Heart left ventricle (tissue), 16 donors: ENCODE measurements at regions not wholly inside any gene's neighbourhood (a gene's known extent, or its start where the extent isn't known, plus 50 kb on each side); places are given as distances from the start of the nearest gene placed in this dataset.

Experiments
- ATAC-seq, 4 donors: fragments of 200-7000 bp; cut with Tn5 transposase; one replicate each; pipeline ENCODE4 v1.9.1; 2020 to 2022; ENCODE audit warnings: moderate library complexity in 4 of 4, mild to moderate bottlenecking in 3 of 4, moderate number of reproducible peaks in 1 of 4
- DNase-seq, 5 donors: peaks; one replicate each; pipeline ENCODE4 v3.0.0-alpha.2; 2020
- H3K27ac ChIP-seq, 12 donors: fragments of 200-600 bp; sonication (generic) in 4 of 12; one replicate each; pipeline versions ENCODE4 v1.5.0 to v1.8.0; 2016 to 2022; ENCODE audit warnings: mild to moderate bottlenecking in 2 of 12
- H3K27me3 ChIP-seq, 9 donors: fragments of 200-600 bp; sonication (generic) in 2 of 9; one replicate each; pipeline versions ENCODE4 v1.5.1 to v1.8.0; 2016 to 2022; ENCODE audit warnings: mild to moderate bottlenecking in 3 of 9
- H3K36me3 ChIP-seq, 9 donors: fragments of 200-600 bp; sonication (generic) in 2 of 9; one replicate each; pipeline versions ENCODE4 v1.5.0 to v1.8.0; 2018 to 2022; ENCODE audit warnings: mild to moderate bottlenecking in 2 of 9
- H3K4me1 ChIP-seq, 12 donors: fragments of 200-600 bp; sonication (generic) in 4 of 12; one replicate each; pipeline versions ENCODE4 v1.5.0 to v1.8.0; 2016 to 2022; ENCODE audit warnings: mild to moderate bottlenecking in 3 of 12
- H3K4me3 ChIP-seq, 12 donors: fragments of 200-600 bp; sonication (generic) in 4 of 12; one replicate each; pipeline versions ENCODE4 v1.5.0 to v1.8.0; 2017 to 2022; ENCODE audit warnings: mild to moderate bottlenecking in 9 of 12, moderate library complexity in 4 of 12
- H3K9me3 ChIP-seq, 12 donors: fragments of 200-600 bp; sonication (generic) in 4 of 12; one replicate each; pipeline versions ENCODE4 v1.5.0 to v1.8.0; 2016 to 2022; ENCODE audit warnings: mild to moderate bottlenecking in 1 of 12
- CTCF ChIP-seq, 12 donors: fragments of 200-600 bp; sonication (generic) in 4 of 12; IDR thresholded peaks; one replicate each; pipeline versions ENCODE4 v1.5.0 to v1.8.0; 2018 to 2022; ENCODE audit warnings: antibody characterized with exemption in 12 of 12, mild to moderate bottlenecking in 5 of 12
- POLR2A ChIP-seq, 2 donors: fragments of 450-650 bp; IDR thresholded peaks; one replicate each; pipeline ENCODE4 v1.6.1; 2017; ENCODE audit warnings: antibody characterized with exemption in 2 of 2, mild to moderate bottlenecking in 2 of 2, moderate library complexity in 2 of 2
- WGBS, 4 donors: extraction: QIAGEN DNeasy Blood & Tissue Kit in 2 of 4; methylation state at CpG; one replicate each; pipeline versions ENCODE4 v1.1.5 to v1.1.7; 2013 to 2018; 5-methylcytosine and 5-hydroxymethylcytosine counted together
- intact Hi-C, 10 donors: fragments of 100-400 bp; cut with DNase I; formaldehyde crosslinking; loops; one replicate each; pipeline versions ENCODE4 v1.11.1 to v1.14.2; 2022
- donor health status: ischemic (EF 13 %, LVEDD 7.1; RV severe dilation, severe dysfunction).
- donor health status: healthy with polysubstance abuse.
- donor health status: DM: no; HTN: yes; CAD: no.
- donor health status: DM: no; HTN: no; CAD: no.
- donor health status: ischemic (EF 25% LVEDD 6.9; RV normal size, moderate dysfunction).
- donor health status: ischemic (EF 25% LVEDD 5.7; RV mildly dilated, moderate dysfunction).
- donor health status: healthy.
- donor health status: DM: yes; HTN: yes; CAD: no.
- donor health status: ischemic (EF 35%, LVEDD 5.7; RV mildly dilated, moderate dysfunction).
- donor health status: nonischemic (EF 11% LVEDD 7.7; RV severe dilation, severe dysfunction).
- donor health status: DM: yes; HTN: yes; CAD: no.
- donor health status: PGD.
- donor health status: ischemic (EF 29% LVEDD 5.4; RV normal size, mild dysfunction).
- donor health status: nonischemic (EF 23%, LVEDD 6.1; RV moderate dilation, normal function).

GRCh38 chr17:68196394-68197090 lies 51.3 kb upstream of the AMZ2 start:
- WGBS, 4 donors: 1% methylated on average over 25 to 63 of the region's 63 CpGs
- H3K27me3 ChIP-seq: peaks cover 32 to 58% (median 39%) of the 10 kb centered on the region in 9 donors
- H3K4me1 ChIP-seq: peaks cover 10 to 55% (median 43%) of the 10 kb centered on the region in 12 donors
- intact Hi-C loops: no loop called here
- H3K27ac ChIP-seq: no peak overlapping the region
- no peaks in the 10 kb centered on the region for H3K9me3 ChIP-seq
- peak overlapping the region; percentile 32 to 56 (median 50) for H3K4me3 ChIP-seq
- ATAC-seq (no peak), DNase-seq (no peak)
- TF ChIP-seq POLR2A (IDR thresholded peaks at IDR 0.05): no peak
- TF ChIP-seq CTCF (IDR thresholded peaks at IDR 0.05): no peak
- no peaks in the 10 kb centered on the region for H3K36me3 ChIP-seq

- Histone ChIP-seq H3K9me3 (no peaks in the 10 kb centered on the region), H3K4me1 (peaks cover 10 to 55% (median 43%) of the 10 kb centered on the region in 12 donors), H3K4me3 (peak overlapping the region; percentile 32 to 56 (median 50)), H3K27me3 (peaks cover 32 to 58% (median 39%) of the 10 kb centered on the region in 9 donors), H3K27ac (no peak overlapping the region), H3K36me3 (no peaks in the 10 kb centered on the region)
- 0 to 3% (median 2%) methylated on average over 3 to 53 of the region's 53 CpGs for WGBS, 4 donors
- intact Hi-C loops: no loop called here
- DNase-seq: peak in 1 of 5 donors; percentile 47
- ATAC-seq: peak in 2 of 4 donors; percentile 3 to 10
- TF ChIP-seq POLR2A (IDR thresholded peaks at IDR 0.05) (no peak), CTCF (IDR thresholded peaks at IDR 0.05) (no peak)
Measured at GRCh38 chr17:68197091-68197996, 50.5 kb upstream of the AMZ2 start.

GRCh38 chr17:68197997-68198930 lies 49.6 kb upstream of the AMZ2 start:
- Histone ChIP-seq H3K4me1 (peaks cover 10 to 55% (median 43%) of the 10 kb centered on the region in 12 donors), H3K27ac (no peak overlapping the region), H3K4me3 (peak overlapping the region in 11 of 12 donors; percentile 2 to 56 (median 48)), H3K9me3 (no peaks in the 10 kb centered on the region), H3K27me3 (peaks cover 32 to 58% (median 39%) of the 10 kb centered on the region in 9 donors), H3K36me3 (no peaks in the 10 kb centered on the region)
- 7 to 13% (median 10%) methylated on average over 26 to 61 of the region's 61 CpGs for WGBS, 4 donors
- DNase-seq: no peak
- TF ChIP-seq POLR2A (IDR thresholded peaks at IDR 0.05) (no peak), CTCF (IDR thresholded peaks at IDR 0.05) (no peak)
- ATAC-seq: no peak
- intact Hi-C loops: no loop called here
